Retinal pigment epithelial cell (primary cell): ENCODE measurements at regions not wholly inside any gene's neighbourhood (a gene's known extent, or its start where the extent isn't known, plus 50 kb on each side); places are given as distances from the start of the nearest gene placed in this dataset.

Experiments
- DNase-seq: peaks from one replicate; pipeline ENCODE4 v3.0.0-alpha.2; 2010; ENCODE audit warnings: low read depth
- H3K4me3 ChIP-seq: 2 replicates; pipeline ENCODE4 v1.5.1; 2011; ENCODE audit warnings: mild to moderate bottlenecking, low read length, control low read depth, moderate library complexity
- TF ChIP-seq, protein P1 (sequence below): conservative IDR thresholded peaks from 2 replicates; pipeline ENCODE4 v1.5.1; 2011; ENCODE audit warnings: low read depth, low read length, control low read depth, inconsistent platforms

DNA sequence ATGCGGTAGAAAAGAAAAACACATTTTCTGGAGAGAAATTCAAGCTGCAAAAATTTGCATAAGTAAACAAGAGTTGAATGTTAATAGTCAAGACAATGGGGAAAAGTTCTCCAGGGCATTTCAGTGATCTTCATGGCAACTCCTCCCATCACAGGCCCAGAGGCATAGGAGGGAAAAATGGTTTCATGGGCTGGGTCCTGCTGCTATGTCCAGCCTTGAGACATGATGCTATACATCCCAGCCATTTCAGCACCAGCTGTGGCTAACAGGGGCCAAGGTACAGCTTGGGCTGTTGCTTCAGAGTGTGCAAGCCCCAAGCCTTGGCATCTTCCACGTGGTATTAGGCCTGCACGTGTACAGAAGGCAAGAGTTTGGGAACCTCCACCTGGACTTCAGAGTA lies 118.6 kb upstream of the DLGAP1 start:
- no peak for DNase-seq
- H3K4me3 ChIP-seq, result no peak overlapping the region
- TF ChIP-seq, protein P1, sequence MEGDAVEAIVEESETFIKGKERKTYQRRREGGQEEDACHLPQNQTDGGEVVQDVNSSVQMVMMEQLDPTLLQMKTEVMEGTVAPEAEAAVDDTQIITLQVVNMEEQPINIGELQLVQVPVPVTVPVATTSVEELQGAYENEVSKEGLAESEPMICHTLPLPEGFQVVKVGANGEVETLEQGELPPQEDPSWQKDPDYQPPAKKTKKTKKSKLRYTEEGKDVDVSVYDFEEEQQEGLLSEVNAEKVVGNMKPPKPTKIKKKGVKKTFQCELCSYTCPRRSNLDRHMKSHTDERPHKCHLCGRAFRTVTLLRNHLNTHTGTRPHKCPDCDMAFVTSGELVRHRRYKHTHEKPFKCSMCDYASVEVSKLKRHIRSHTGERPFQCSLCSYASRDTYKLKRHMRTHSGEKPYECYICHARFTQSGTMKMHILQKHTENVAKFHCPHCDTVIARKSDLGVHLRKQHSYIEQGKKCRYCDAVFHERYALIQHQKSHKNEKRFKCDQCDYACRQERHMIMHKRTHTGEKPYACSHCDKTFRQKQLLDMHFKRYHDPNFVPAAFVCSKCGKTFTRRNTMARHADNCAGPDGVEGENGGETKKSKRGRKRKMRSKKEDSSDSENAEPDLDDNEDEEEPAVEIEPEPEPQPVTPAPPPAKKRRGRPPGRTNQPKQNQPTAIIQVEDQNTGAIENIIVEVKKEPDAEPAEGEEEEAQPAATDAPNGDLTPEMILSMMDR, result no peak

DNA sequence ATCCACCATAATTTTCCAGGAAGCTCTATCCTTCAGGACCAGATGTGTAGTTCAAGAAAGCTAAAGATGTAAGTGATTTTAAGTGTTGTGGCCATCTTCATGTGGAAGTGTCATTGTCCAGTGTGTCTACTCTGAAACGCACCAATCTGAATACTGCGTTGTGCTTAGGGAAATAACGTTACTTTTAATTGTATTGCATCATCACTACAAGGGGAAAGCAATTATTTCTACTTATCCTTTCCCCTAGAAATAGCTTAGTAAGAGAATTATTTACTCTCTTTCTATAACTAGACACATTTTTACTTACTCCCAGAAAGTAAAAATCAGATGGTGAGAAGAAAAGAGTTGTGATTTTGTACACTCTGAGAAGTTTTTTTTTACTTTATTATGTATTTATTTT lies 102.4 kb upstream of the DLGAP1 start:
- TF ChIP-seq, protein P1, result no peak
- no peak overlapping the region for H3K4me3 ChIP-seq
- no peak for DNase-seq

GRCh38 chr18:4551001-4551360 lies 95.9 kb upstream of the DLGAP1 start:
- no peak for DNase-seq
- H3K4me3 ChIP-seq, result no peak overlapping the region
- TF ChIP-seq, protein P1, result no peak

- no peak overlapping the region for H3K4me3 ChIP-seq
- TF ChIP-seq, protein P1, result no peak
- DNase-seq, result no peak
These were observed 94.2 kb upstream of the DLGAP1 start for GRCh38 chr18:4549164-4549872.

DNA sequence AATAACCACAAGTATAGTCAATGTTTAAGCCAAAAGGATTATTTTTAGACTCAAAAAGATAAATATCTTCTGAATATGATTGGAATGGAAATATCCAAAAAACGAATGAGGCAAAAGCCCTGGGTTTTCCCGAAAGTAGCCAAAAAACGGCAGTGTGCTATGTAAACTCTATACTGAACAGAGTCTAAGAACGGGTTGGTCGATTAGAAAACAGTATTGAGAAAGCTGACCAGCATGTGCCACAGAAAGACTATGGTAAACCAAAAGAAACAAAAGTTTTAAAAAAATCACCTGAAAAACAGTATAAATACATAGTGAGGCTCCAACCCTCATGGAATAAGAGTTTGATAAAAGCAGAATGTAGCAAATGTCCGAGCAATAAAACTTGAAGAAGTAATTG lies 92.0 kb upstream of the DLGAP1 start:
- TF ChIP-seq, protein P1, result no peak
- DNase-seq, result no peak
- no peak overlapping the region for H3K4me3 ChIP-seq

DNA sequence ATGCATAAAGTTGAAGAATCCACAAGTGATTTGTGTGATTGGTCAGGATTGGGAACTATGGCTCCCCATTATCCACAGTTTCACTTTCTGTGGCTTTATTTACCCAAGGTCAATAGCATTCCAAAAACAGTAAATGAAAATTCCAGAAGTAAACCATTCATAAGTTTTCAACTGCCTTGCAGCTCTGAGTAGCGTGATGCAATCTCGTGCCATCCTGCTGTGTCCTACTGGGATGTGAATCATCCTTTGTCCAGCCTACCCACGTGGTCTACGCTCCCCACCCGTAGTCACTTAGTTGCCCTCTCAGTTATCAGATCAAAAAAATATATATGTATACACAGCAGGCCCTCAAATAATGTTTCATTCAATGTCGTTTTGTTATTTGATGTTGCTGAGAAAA lies 89.0 kb upstream of the DLGAP1 start:
- TF ChIP-seq, protein P1, result no peak
- no peak overlapping the region for H3K4me3 ChIP-seq
- no peak for DNase-seq

DNA sequence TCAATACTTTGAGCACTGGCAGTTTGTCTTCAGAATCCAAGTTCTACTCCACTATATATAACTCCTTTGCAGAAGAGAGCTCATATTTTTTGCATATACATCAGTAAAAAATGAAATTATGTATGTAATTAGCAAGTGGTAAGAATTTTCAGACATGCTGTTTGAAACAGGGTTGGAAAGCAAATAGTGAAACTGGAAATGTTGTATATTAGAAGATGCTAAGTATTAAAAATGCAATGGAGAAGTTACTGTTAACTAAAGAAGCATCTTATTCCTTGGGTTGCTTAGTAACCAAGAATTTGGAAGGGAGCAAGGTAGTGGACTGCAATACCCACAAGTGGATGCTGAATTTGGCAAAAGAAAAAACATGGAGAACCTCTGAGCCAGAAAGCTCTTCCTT lies 88.6 kb upstream of the DLGAP1 start:
- TF ChIP-seq, protein P1, result no peak
- no peak for DNase-seq
- no peak overlapping the region for H3K4me3 ChIP-seq
